GM12878 (cell line): ENCODE measurements at regions not wholly inside any gene's neighbourhood (a gene's known extent, or its start where the extent isn't known, plus 50 kb on each side); places are given as distances from the start of the nearest gene placed in this dataset.

Experiments
- ATAC-seq: fragments of 200-7000 bp; cut with Tn5 transposase; 3 replicates; pipeline ENCODE4 v1.9.1; 2020; ENCODE audit warnings: mild to moderate bottlenecking, moderate library complexity
- BruUV-seq: library from RNA; stranded (reverse); fragments of 400-500 nt; replicated peaks from 2 replicates; lab custom pipeline; 2021; lab: Mats Ljungman, UMichigan
- CTCF ChIA-PET: fragments of 300-600 bp; sonication (Branson Sonifier 250); formaldehyde crosslinking; extraction: SDS; loops from one replicate; lab custom pipeline; 2021; ENCODE audit warnings: inconsistent platforms; lab: Yijun Ruan, JAX
- POLR2A ChIA-PET: fragments of 350-600 bp; formaldehyde crosslinking; extraction: SDS; loops from one replicate; lab custom pipeline; 2021; ENCODE audit warnings: inconsistent platforms; lab: Charles Lee
- RAD21 ChIA-PET: fragments of 300-600 bp; sonication (Branson Sonifier 250); formaldehyde crosslinking; loops from one replicate; lab custom pipeline; 2023; ENCODE audit warnings: antibody characterized with exemption; ENCODE audit not compliant: unreplicated experiment; lab: Charles Lee
- SMC1A ChIA-PET: fragments of 300-600 bp; sonication (Branson Sonifier 250); formaldehyde crosslinking; loops from one replicate; lab custom pipeline; 2023; ENCODE audit not compliant: unreplicated experiment, uncharacterized antibody; lab: Charles Lee
- DNase-seq: peaks from one replicate; pipeline ENCODE4 v3.0.0-alpha.2; 2011; ENCODE audit warnings: low read depth, low spot score
- FAIRE-seq: peaks from 3 replicates; lab custom pipeline; 2011; peaks lifted over from hg19 to GRCh38; lab: Jason Lieb, UNC
- H2AFZ ChIP-seq: 2 replicates; pipeline ENCODE4 v1.6.0; 2011; ENCODE audit warnings: low read depth, low read length, control low read depth; ENCODE audit not compliant: control insufficient read depth
- H3K27ac ChIP-seq: 2 replicates; pipeline ENCODE4 v1.5.1; 2011; ENCODE audit warnings: control low read depth; ENCODE audit not compliant: control insufficient read depth, insufficient read depth
- H3K27me3 ChIP-seq, 2 experiments: replicated peaks in 1 of 2; 2 replicates each; pipeline versions ENCODE4 v1.6.0 to v1.6.1; 2011; ENCODE audit warnings: low read length in 1 of 2; ENCODE audit not compliant: control insufficient read depth in 2 of 2, insufficient read depth in 2 of 2
- H3K36me3 ChIP-seq, 2 experiments: 2 replicates each; pipeline ENCODE4 v1.5.1; 2011; ENCODE audit warnings: low read length in 1 of 2; ENCODE audit not compliant: control insufficient read depth in 2 of 2, insufficient read depth in 2 of 2
- H3K4me1 ChIP-seq: 2 replicates; pipeline ENCODE4 v1.6.1; 2011; ENCODE audit warnings: mild to moderate bottlenecking, low read length, moderate library complexity, mixed read lengths; ENCODE audit not compliant: control insufficient read depth, insufficient read depth
- H3K4me2 ChIP-seq: 2 replicates; pipeline ENCODE4 v1.6.0; 2011; ENCODE audit warnings: control low read depth; ENCODE audit not compliant: control insufficient read depth, insufficient read depth
- H3K4me3 ChIP-seq: fragments of 200-600 bp; sonication (generic); 2 replicates; pipeline ENCODE4 v1.5.1; 2016
- H3K79me2 ChIP-seq: 2 replicates; pipeline ENCODE4 v1.6.0; 2011; ENCODE audit warnings: low read length; ENCODE audit not compliant: control insufficient read depth, insufficient read depth
- H3K9ac ChIP-seq: 2 replicates; pipeline ENCODE4 v1.8.0; 2011; ENCODE audit warnings: low read length, control low read depth, mixed read lengths; ENCODE audit not compliant: control insufficient read depth, insufficient read depth
- H3K9me3 ChIP-seq: replicated peaks from 3 replicates; pipeline ENCODE4 v1.5.1; 2011; ENCODE audit warnings: mild to moderate bottlenecking, low read length; ENCODE audit not compliant: control insufficient read depth, insufficient read depth
- H4K20me1 ChIP-seq: 2 replicates; pipeline ENCODE4 v1.6.0; 2011; ENCODE audit not compliant: control insufficient read depth, insufficient read depth
- CREM ChIP-seq: IDR thresholded peaks from 2 replicates; pipeline ENCODE4 v1.6.1; 2014; ENCODE audit warnings: antibody characterized with exemption, low read depth
- EED ChIP-seq: sonication (generic); IDR thresholded peaks from 2 replicates; pipeline ENCODE4 v1.6.1; 2016; ENCODE audit warnings: antibody characterized with exemption, low read depth
- ESRRA ChIP-seq: IDR thresholded peaks from 2 replicates; pipeline ENCODE4 v1.6.1; 2012; ENCODE audit warnings: mild to moderate bottlenecking, low read length, improper control_type of control experiment
- HCFC1 ChIP-seq: fragments of 150-350 bp; IDR thresholded peaks from 2 replicates; pipeline ENCODE4 v1.6.1; 2014; ENCODE audit warnings: low read length
- IKZF2 ChIP-seq, 2 experiments: fragments of 450-650 bp; IDR thresholded peaks; 2 replicates each; pipeline ENCODE4 v1.6.1; 2017; ENCODE audit warnings: mild to moderate bottlenecking in 2 of 2, moderate library complexity in 2 of 2
- JUNB ChIP-seq: IDR thresholded peaks from 2 replicates; pipeline ENCODE4 v1.6.1; 2016; ENCODE audit warnings: antibody characterized with exemption, mild to moderate bottlenecking
- MYC ChIP-seq: IDR thresholded peaks from 2 replicates; pipeline ENCODE4 v1.6.1; 2011; ENCODE audit warnings: mild to moderate bottlenecking, low read length, moderate library complexity, inconsistent platforms; ENCODE audit not compliant: insufficient read depth, insufficient replicate concordance, insufficient read length, severe bottlenecking
- NBN ChIP-seq: fragments of 450-650 bp; IDR thresholded peaks from 2 replicates; pipeline ENCODE4 v1.6.1; 2016
- NFYB ChIP-seq: IDR thresholded peaks from 2 replicates; pipeline ENCODE4 v1.6.1; 2011; ENCODE audit warnings: low read depth, mild to moderate bottlenecking, low read length, improper control_type of control experiment, moderate library complexity; ENCODE audit not compliant: insufficient read depth
- POU2F2 ChIP-seq: IDR thresholded peaks from 3 replicates; pipeline ENCODE4 v1.6.1; 2011; ENCODE audit warnings: low read depth, mild to moderate bottlenecking, low read length, borderline replicate concordance
- RAD51 ChIP-seq: fragments of 450-650 bp; IDR thresholded peaks from 2 replicates; pipeline ENCODE4 v1.6.1; 2016; ENCODE audit warnings: moderate library complexity, mild to moderate bottlenecking, inconsistent platforms
- SIX5 ChIP-seq: IDR thresholded peaks from 2 replicates; pipeline ENCODE4 v1.6.1; 2011; ENCODE audit warnings: mild to moderate bottlenecking, low read depth, low read length, moderate library complexity; ENCODE audit not compliant: severe bottlenecking
- SMC3 ChIP-seq: IDR thresholded peaks from 2 replicates; pipeline ENCODE4 v1.6.1; 2011; ENCODE audit warnings: low read length, improper control_type of control experiment, borderline replicate concordance
- SP1 ChIP-seq: IDR thresholded peaks from one replicate; pipeline ENCODE4 v1.6.1; 2011; ENCODE audit warnings: low read depth, low read length
- SRF ChIP-seq, 2 experiments: IDR thresholded peaks; 2 replicates each; pipeline ENCODE4 v1.6.1; 2011; ENCODE audit warnings: low read depth in 2 of 2, low read length in 2 of 2, mild to moderate bottlenecking in 1 of 2, moderate library complexity in 1 of 2
- SUZ12 ChIP-seq: fragments of 200-600 bp; sonication (generic); IDR thresholded peaks from one replicate; pipeline ENCODE4 v1.6.1; 2018; ENCODE audit warnings: antibody characterized with exemption, mild to moderate bottlenecking; ENCODE audit not compliant: unreplicated experiment
- ZNF274 ChIP-seq: IDR thresholded peaks from one replicate; pipeline ENCODE4 v1.8.0; 2011; ENCODE audit not compliant: insufficient read length, insufficient read depth
- WGBS: methylation state at CpG from one replicate; pipeline ENCODE4 v1.1.6; 2016; ENCODE audit warnings: low lambda C conversion rate; ENCODE audit not compliant: insufficient replicate concordance, insufficient coverage; ENCODE audit errors: missing lambda C conversion rate; 5-methylcytosine and 5-hydroxymethylcytosine counted together
- in situ Hi-C: fragments of 300-500 bp; cut with MboI; formaldehyde crosslinking; loops from 9 replicates; pipeline ENCODE4 v1.14.3; 2018; ENCODE audit warnings: mixed read lengths
- intact Hi-C: fragments of 100-400 bp; cut with micrococcal nuclease; formaldehyde crosslinking; loops from one replicate; pipeline ENCODE4 v1.14.2; 2022; ENCODE audit not compliant: unreplicated experiment
- TF ChIP-seq, protein P1 (sequence below): fragments of 450-650 bp; IDR thresholded peaks from 2 replicates; pipeline ENCODE4 v1.6.1; 2018; ENCODE audit warnings: borderline replicate concordance, mild to moderate bottlenecking; ENCODE audit not compliant: partially characterized antibody

DNA sequence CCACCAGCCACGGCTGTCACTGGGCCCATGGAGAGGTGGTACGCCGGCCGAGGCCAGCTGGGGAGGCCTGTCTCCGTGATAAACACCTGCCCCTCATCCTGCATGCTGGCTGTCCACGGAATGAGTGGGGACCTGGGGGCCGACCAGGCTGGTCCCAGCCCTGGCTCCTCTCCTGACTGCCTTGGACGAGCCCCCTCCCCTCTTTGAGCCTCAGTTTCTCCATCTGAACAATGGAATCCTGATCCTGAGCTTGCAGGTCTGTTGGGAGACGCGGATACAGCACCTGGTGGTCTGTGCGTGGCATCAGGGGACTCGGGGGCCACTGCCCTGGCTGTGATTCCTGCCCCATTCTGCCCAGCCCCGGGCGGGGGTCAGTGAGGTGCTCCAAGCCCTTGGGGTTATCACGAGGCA is 109.9 kb downstream of the MICALL2 start:
- H3K79me2 ChIP-seq = no peaks in the 10 kb centered on the region
- in situ Hi-C loops (no loop called here), intact Hi-C loops (no loop called here)
- no peak overlapping the region for H3K4me3 ChIP-seq
- no peak overlapping the region for H2AFZ ChIP-seq
- RAD21 ChIA-PET = no interaction called here
- ATAC-seq (no peak), FAIRE-seq (no peak), DNase-seq (no peak)
- no peaks in the 10 kb centered on the region for H4K20me1 ChIP-seq
- POLR2A ChIA-PET = no interaction called here
- WGBS = 20% methylated on average over 15 of the region's 15 CpGs
- H3K9ac ChIP-seq = no peak overlapping the region
- SMC1A ChIA-PET = no interaction called here
- CTCF ChIA-PET = no interaction called here
- BruUV-seq = no TSS peak
- TF ChIP-seq SP1 (no peak), ESRRA (no peak), POU2F2 (no peak), NFYB (no peak), SUZ12 (no peak), SIX5 (no peak), SMC3 (no peak), JUNB (no peak), RAD51 (no peak), ZNF274 (no peak), HCFC1 (no peak), CREM (no peak), SRF (IDR thresholded peaks at IDR 0.05; ENCODE audit: low read depth in 2 of 2, low read length in 2 of 2) (no peak), NBN (no peak), IKZF2 (IDR thresholded peaks at IDR 0.05) (no peak), EED (no peak), MYC (no peak)
- TF ChIP-seq, protein P1, sequence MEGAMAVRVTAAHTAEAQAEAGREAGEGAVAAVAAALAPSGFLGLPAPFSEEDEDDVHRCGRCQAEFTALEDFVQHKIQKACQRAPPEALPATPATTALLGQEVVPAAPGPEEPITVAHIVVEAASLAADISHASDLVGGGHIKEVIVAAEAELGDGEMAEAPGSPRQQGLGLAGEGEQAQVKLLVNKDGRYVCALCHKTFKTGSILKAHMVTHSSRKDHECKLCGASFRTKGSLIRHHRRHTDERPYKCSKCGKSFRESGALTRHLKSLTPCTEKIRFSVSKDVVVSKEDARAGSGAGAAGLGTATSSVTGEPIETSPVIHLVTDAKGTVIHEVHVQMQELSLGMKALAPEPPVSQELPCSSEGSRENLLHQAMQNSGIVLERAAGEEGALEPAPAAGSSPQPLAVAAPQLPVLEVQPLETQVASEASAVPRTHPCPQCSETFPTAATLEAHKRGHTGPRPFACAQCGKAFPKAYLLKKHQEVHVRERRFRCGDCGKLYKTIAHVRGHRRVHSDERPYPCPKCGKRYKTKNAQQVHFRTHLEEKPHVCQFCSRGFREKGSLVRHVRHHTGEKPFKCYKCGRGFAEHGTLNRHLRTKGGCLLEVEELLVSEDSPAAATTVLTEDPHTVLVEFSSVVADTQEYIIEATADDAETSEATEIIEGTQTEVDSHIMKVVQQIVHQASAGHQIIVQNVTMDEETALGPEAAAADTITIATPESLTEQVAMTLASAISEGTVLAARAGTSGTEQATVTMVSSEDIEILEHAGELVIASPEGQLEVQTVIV = no peak
- no peaks in the 10 kb centered on the region for H3K4me1 ChIP-seq
- no peak overlapping the region for H3K4me2 ChIP-seq
- H3K27ac ChIP-seq = no peak overlapping the region
- H3K36me3 ChIP-seq = no peaks in the 10 kb centered on the region
- H3K9me3 ChIP-seq = no peaks in the 10 kb centered on the region
- no peaks in the 10 kb centered on the region; a peak in 2 of 4 replicates for H3K27me3 ChIP-seq
